A172 (cell line): ENCODE measurements at regions not wholly inside any gene's neighbourhood (a gene's known extent, or its start where the extent isn't known, plus 50 kb on each side); places are given as distances from the start of the nearest gene placed in this dataset.

Source experiments
- DNase-seq: peaks from one replicate; pipeline ENCODE4 v3.0.0-alpha.2; 2015; ENCODE audit warnings: low spot score

GRCh38 chr6:23417133-23417532 lies 708.9 kb upstream of the NRSN1 start:
- DNase-seq = no peak

- no peak for DNase-seq
Observed at GRCh38 chr6:23418095-23418494, 707.9 kb upstream of the NRSN1 start.

GRCh38 chr6:23419046-23419445 lies 707.0 kb upstream of the NRSN1 start:
- DNase-seq = no peak

GRCh38 chr6:23420659-23421350 lies 705.2 kb upstream of the NRSN1 start:
- no peak for DNase-seq

GRCh38 chr6:23424584-23424983 lies 701.4 kb upstream of the NRSN1 start:
- DNase-seq = no peak

- DNase-seq = no peak
Observed at GRCh38 chr6:23435126-23435525, 690.9 kb upstream of the NRSN1 start.

- no peak for DNase-seq
Observed at GRCh38 chr6:23435798-23436197, 690.2 kb upstream of the NRSN1 start.

- DNase-seq = no peak
Observed at GRCh38 chr6:23441808-23442461, 684.1 kb upstream of the NRSN1 start.

GRCh38 chr6:23445157-23445710 lies 680.8 kb upstream of the NRSN1 start:
- DNase-seq = no peak

GRCh38 chr6:23446469-23446967 lies 679.5 kb upstream of the NRSN1 start:
- peak; percentile 29 for DNase-seq

GRCh38 chr6:23447731-23448130 lies 678.3 kb upstream of the NRSN1 start:
- no peak for DNase-seq

- DNase-seq = no peak
Observed at GRCh38 chr6:23448281-23448680, 677.7 kb upstream of the NRSN1 start.

GRCh38 chr6:23454080-23454976 lies 671.7 kb upstream of the NRSN1 start:
- peak; percentile 43 for DNase-seq

- DNase-seq = no peak
Observed at GRCh38 chr6:23455754-23456153, 670.3 kb upstream of the NRSN1 start.

GRCh38 chr6:23456396-23456795 lies 669.6 kb upstream of the NRSN1 start:
- no peak for DNase-seq

GRCh38 chr6:23457321-23457720 lies 668.7 kb upstream of the NRSN1 start:
- DNase-seq = no peak

- no peak for DNase-seq
Observed at GRCh38 chr6:23465912-23466311, 660.1 kb upstream of the NRSN1 start.

- no peak for DNase-seq
Observed at GRCh38 chr6:23477586-23477985, 648.4 kb upstream of the NRSN1 start.

- no peak for DNase-seq
Observed at GRCh38 chr6:23478312-23478711, 647.7 kb upstream of the NRSN1 start.

- no peak for DNase-seq
Observed at GRCh38 chr6:23483896-23484295, 642.1 kb upstream of the NRSN1 start.

GRCh38 chr6:23494367-23494766 lies 631.6 kb upstream of the NRSN1 start:
- no peak for DNase-seq

GRCh38 chr6:23498013-23498412 lies 628.0 kb upstream of the NRSN1 start:
- no peak for DNase-seq
